ENCODE measurements at regions not wholly inside any gene's neighbourhood (a gene's known extent, or its start where the extent isn't known, plus 50 kb on each side); places are given as distances from the start of the nearest gene placed in this dataset.

- TF ChIP-seq, protein P1, sequence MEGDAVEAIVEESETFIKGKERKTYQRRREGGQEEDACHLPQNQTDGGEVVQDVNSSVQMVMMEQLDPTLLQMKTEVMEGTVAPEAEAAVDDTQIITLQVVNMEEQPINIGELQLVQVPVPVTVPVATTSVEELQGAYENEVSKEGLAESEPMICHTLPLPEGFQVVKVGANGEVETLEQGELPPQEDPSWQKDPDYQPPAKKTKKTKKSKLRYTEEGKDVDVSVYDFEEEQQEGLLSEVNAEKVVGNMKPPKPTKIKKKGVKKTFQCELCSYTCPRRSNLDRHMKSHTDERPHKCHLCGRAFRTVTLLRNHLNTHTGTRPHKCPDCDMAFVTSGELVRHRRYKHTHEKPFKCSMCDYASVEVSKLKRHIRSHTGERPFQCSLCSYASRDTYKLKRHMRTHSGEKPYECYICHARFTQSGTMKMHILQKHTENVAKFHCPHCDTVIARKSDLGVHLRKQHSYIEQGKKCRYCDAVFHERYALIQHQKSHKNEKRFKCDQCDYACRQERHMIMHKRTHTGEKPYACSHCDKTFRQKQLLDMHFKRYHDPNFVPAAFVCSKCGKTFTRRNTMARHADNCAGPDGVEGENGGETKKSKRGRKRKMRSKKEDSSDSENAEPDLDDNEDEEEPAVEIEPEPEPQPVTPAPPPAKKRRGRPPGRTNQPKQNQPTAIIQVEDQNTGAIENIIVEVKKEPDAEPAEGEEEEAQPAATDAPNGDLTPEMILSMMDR (IDR thresholded peaks at IDR 0.05), result no peak
- TF ChIP-seq EP300 (IDR thresholded peaks at IDR 0.05), result no peak
- no peak for TF ChIP-seq POLR2A (IDR thresholded peaks at IDR 0.05)
These were observed 257.2 kb downstream of the IRF8 start for GRCh38 chr16:86156155-86156554.

DNA sequence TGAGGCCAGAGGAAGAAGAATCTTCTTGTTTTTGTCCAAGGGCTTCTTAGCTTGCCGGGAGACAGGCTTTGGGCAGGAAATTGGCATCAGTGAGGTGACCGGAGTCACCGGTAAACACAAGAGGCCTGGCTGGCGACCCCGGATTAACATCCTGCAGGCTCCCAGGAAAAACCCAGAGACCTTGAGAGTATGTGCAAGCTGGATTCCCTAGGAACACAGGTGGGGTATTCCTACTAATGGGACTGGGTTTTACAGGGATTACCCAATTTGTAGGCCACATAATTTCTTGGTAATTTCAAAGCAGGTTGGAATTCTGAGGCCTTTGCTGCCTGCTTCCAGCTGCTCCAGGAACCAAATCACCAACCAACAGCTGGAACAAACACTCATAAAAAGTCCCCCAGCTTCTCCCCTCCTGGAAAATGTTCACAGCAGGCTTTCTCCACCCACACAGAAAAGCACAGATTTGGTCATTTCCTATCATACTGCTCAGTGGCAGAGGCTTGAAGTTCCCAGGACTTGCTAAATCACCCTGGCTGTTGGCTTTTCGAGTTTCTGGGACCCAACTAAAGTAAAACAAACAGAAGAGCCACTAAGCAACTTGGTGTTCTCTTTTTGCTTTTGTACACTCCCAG lies 258.8 kb downstream of the IRF8 start:
- DNase-seq (ENCODE audit: low spot score in 2 of 2), result no peak
- H3K27me3 ChIP-seq, result peaks cover 0 to 10% of the 10 kb centered on the region in 2 donors
- no peak overlapping the region for H3K4me3 ChIP-seq
- H3K4me1 ChIP-seq, result no peaks in the 10 kb centered on the region
- no peaks in the 10 kb centered on the region for H3K36me3 ChIP-seq
- H3K27ac ChIP-seq, result no peak overlapping the region
- H3K9me3 ChIP-seq, result peaks cover 0 to 3% (median 0%) of the 10 kb centered on the region in 4 donors
- WGBS, 2 donors, result 65 to 71% methylated on average over 6 of the region's 6 CpGs
- TF ChIP-seq EP300 (IDR thresholded peaks at IDR 0.05) (no peak), POLR2A (IDR thresholded peaks at IDR 0.05) (no peak)
- TF ChIP-seq, protein P1 (IDR thresholded peaks at IDR 0.05), result no peak

More at GRCh38 chr16:86156155-86156554, 257.2 kb downstream of the IRF8 start:
- DNase-seq (ENCODE audit: low spot score in 2 of 2), result no peak
- Histone ChIP-seq H3K4me1 (no peaks in the 10 kb centered on the region), H3K4me3 (no peak overlapping the region), H3K9me3 (peaks cover 0 to 3% (median 0%) of the 10 kb centered on the region in 4 donors), H3K27me3 (peaks cover 0 to 17% of the 10 kb centered on the region in 2 donors), H3K27ac (no peak overlapping the region), H3K36me3 (no peaks in the 10 kb centered on the region)
- WGBS, 2 donors, result 47 to 61% methylated on average over 3 of the region's 3 CpGs

DNA sequence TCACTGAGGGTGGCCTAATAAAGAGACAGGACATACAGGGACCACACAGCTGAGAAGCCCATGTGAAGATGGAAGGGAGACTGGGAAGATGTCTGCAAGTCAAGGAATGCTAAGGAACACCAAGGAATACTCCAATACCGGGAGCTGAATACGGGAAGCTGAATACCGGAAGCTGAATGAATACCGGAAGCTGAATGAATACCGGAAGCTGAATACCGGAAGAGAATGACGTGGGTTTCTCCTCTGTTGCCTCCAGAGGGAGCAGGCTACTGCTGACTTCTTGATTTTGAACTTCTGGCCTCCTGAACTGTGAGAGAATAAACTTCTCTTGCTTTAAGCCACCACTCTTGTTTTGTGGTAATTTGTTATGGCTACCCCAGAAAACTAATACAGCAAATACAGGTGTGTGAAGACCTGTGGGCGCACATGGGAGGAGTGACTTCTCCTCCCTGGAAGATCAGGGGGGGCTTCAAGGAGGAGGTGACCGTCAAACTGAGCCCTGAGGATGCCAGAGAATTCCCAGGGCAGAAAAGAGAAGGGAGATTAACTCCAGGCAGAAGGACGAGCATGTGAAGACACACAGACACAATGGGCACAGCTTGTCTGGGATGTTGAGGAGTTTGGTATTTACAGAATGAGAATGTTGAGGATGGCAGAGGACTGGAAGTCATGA lies 259.9 kb downstream of the IRF8 start:
- Histone ChIP-seq H3K9me3 (peaks cover 0 to 3% (median 0%) of the 10 kb centered on the region in 4 donors), H3K27ac (no peak overlapping the region), H3K27me3 (peaks cover 0 to 7% of the 10 kb centered on the region in 2 donors), H3K36me3 (no peaks in the 10 kb centered on the region), H3K4me1 (no peaks in the 10 kb centered on the region), H3K4me3 (no peak overlapping the region)
- TF ChIP-seq, protein P1 (IDR thresholded peaks at IDR 0.05), result no peak
- TF ChIP-seq POLR2A (IDR thresholded peaks at IDR 0.05), result no peak
- no peak for TF ChIP-seq EP300 (IDR thresholded peaks at IDR 0.05)
- no peak for DNase-seq (ENCODE audit: low spot score in 2 of 2)
- 54 to 60% methylated on average over 10 of the region's 10 CpGs for WGBS, 2 donors

DNA sequence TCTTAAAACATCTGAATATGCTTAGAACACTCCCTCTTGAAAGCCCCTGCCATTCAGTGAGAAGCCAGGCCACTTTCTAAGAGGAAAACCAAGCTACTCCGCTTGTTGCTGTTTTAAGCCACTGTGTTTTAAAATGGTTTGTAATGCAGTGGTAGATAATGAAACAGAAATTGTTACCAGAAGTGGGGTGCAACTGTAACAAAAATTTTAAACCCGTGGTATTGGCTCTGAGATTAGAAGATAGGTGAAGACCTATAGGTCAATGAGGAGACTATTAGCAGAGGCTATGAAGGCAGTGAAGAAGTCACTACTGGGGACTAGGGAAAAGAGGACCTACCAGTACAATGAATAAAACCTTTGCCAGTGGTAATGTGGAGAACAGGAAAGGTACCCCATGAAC lies 266.5 kb downstream of the IRF8 start:
- Histone ChIP-seq H3K4me3 (no peak overlapping the region), H3K27me3 (no peaks in the 10 kb centered on the region), H3K9me3 (peaks cover 0 to 30% (median 0%) of the 10 kb centered on the region in 4 donors), H3K36me3 (no peaks in the 10 kb centered on the region), H3K4me1 (no peaks in the 10 kb centered on the region), H3K27ac (no peak overlapping the region)
- 41 to 94% methylated on average over 2 of the region's 2 CpGs for WGBS, 2 donors
- TF ChIP-seq EP300 (IDR thresholded peaks at IDR 0.05), result no peak
- TF ChIP-seq POLR2A (IDR thresholded peaks at IDR 0.05), result no peak
- TF ChIP-seq, protein P1 (IDR thresholded peaks at IDR 0.05), result no peak
- no peak for DNase-seq (ENCODE audit: low spot score in 2 of 2)

DNA sequence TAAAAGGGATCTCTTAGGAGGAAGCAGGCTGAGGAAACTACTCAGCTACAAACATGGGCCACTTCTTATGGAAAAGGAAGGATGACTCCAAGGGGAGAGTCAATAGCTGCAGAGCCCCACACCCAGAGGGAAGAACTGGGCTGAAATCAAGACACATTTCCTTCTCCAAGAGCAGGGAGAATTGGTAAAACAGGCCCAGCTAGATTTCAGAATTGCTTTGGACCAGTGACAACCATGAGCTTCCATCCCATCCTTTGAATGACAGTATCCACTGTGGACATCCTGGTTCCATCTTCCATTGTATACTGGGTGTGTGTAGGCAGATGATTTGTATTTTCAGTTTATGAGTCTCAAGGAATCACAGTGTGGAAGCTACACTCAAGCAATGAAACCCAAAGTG lies 267.5 kb downstream of the IRF8 start:
- Histone ChIP-seq H3K27me3 (no peaks in the 10 kb centered on the region), H3K4me3 (no peak overlapping the region), H3K9me3 (peaks cover 0 to 30% (median 0%) of the 10 kb centered on the region in 4 donors), H3K4me1 (no peaks in the 10 kb centered on the region), H3K27ac (no peak overlapping the region), H3K36me3 (no peaks in the 10 kb centered on the region)
- TF ChIP-seq, protein P1 (IDR thresholded peaks at IDR 0.05), result no peak
- TF ChIP-seq EP300 (IDR thresholded peaks at IDR 0.05) (no peak), POLR2A (IDR thresholded peaks at IDR 0.05) (no peak)
- DNase-seq (ENCODE audit: low spot score in 2 of 2), result no peak

Data from tibial nerve (tissue), 4 donors.